ENCODE measurements at regions not wholly inside any gene's neighbourhood (a gene's known extent, or its start where the extent isn't known, plus 50 kb on each side); places are given as distances from the start of the nearest gene placed in this dataset.
"Not testable (repeated sequence)": the region's sequence is repeated elsewhere in the genome, so short reads cannot be mapped to it uniquely, and the experiment has no call there.

DNA sequence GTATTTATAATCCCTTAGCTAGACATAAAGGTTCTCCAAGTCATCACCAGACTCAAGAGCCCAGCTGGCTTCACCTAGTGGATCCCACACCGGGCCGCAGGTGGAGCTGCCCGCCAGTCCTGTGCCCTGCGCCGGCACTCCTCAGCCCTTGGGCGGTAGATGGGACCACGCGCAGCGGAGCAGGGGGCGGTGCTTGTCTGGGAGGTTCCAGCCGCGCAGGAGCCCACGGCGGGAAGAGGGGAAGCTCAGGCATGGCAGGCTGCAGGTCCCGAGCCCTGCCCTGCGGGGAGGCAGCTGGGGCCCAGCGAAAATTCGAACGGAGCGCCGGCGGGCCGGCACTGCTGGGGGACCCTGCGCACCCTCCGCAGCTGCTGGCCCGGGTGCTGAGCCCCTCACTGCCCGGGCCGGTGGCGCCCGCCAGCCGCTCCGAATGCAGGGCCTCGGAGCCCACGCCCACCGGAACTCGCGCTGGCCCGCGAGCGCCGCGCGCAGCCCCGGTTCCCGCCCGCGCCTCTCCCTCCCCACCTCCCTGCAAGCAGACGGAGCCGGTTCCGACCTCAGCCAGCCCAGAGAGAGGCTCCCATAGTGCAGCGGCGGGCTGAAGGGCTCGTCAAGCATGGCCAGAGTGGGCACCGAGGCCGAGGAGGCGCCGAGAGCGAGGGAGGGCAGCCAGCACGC, 675.6 kb downstream of the REEP3 start:
- H3K79me2 ChIP-seq (ENCODE audit: low read depth), result no peaks in the 10 kb centered on the region
- H3K36me3 ChIP-seq, result no peaks in the 10 kb centered on the region
- Mint-ChIP-seq H3K4me3 (no peak overlapping the region), H3K9me3 (peaks cover 6% of the 10 kb centered on the region), H3K36me3 (no peaks in the 10 kb centered on the region), H3K27me3 (ENCODE audit: insufficient read depth, low read depth) (peaks cover 11% of the 10 kb centered on the region), H3K4me1 (peaks cover under 1% of the 10 kb centered on the region), H3K27ac (no peak overlapping the region)
- no peak for TF ChIP-seq EZH2phosphoT487 (IDR thresholded peaks at IDR 0.05)
- no peak for TF ChIP-seq CTCF (IDR thresholded peaks at IDR 0.05)
- no peak for TF ChIP-seq EZH2 (IDR thresholded peaks at IDR 0.05)
- H3F3A ChIP-seq (ENCODE audit: low read depth), result no peaks in the 10 kb centered on the region
- H2AFZ ChIP-seq (replicated peaks), result no peak overlapping the region
- H3K9me3 ChIP-seq (ENCODE audit: low read depth), result no peaks in the 10 kb centered on the region
- no peak overlapping the region for H3K9ac ChIP-seq
- no peaks in the 10 kb centered on the region for H3K27me3 ChIP-seq
- H4K20me1 ChIP-seq (ENCODE audit: low read depth), result no peaks in the 10 kb centered on the region
- H3K4me1 ChIP-seq, result no peaks in the 10 kb centered on the region
- H3K4me3 ChIP-seq, result no peak overlapping the region
- no peak for DNase-seq (ENCODE audit: low spot score)
- no peak overlapping the region for H3K4me2 ChIP-seq
- H3K27ac ChIP-seq, result no peak overlapping the region

- H3K4me2 ChIP-seq, result no peak overlapping the region
- Mint-ChIP-seq H3K4me1 (no peaks in the 10 kb centered on the region), H3K27ac (no peak overlapping the region), H3K9me3 (peaks cover 3% of the 10 kb centered on the region), H3K36me3 (no peaks in the 10 kb centered on the region), H3K4me3 (no peak overlapping the region), H3K27me3 (ENCODE audit: insufficient read depth, low read depth) (peaks cover 6% of the 10 kb centered on the region)
- no peak for TF ChIP-seq EZH2phosphoT487 (IDR thresholded peaks at IDR 0.05)
- TF ChIP-seq CTCF (IDR thresholded peaks at IDR 0.05), result no peak
- TF ChIP-seq EZH2 (IDR thresholded peaks at IDR 0.05), result no peak
- no peaks in the 10 kb centered on the region for H3K9me3 ChIP-seq (ENCODE audit: low read depth)
- H3K4me3 ChIP-seq, result no peak overlapping the region
- H2AFZ ChIP-seq (replicated peaks), result no peak overlapping the region
- H3K27me3 ChIP-seq, result no peaks in the 10 kb centered on the region
- DNase-seq (ENCODE audit: low spot score), result no peak
- no peaks in the 10 kb centered on the region for H3F3A ChIP-seq (ENCODE audit: low read depth)
- no peaks in the 10 kb centered on the region for H3K36me3 ChIP-seq
- H3K79me2 ChIP-seq (ENCODE audit: low read depth), result no peaks in the 10 kb centered on the region
- no peak overlapping the region for H3K9ac ChIP-seq
- H3K4me1 ChIP-seq, result no peaks in the 10 kb centered on the region
- H3K27ac ChIP-seq, result no peak overlapping the region
- H4K20me1 ChIP-seq (ENCODE audit: low read depth), result no peaks in the 10 kb centered on the region
Observed at GRCh38 chr10:64201936-64202335, 680.7 kb downstream of the REEP3 start.

GRCh38 chr10:64204504-64204903, 683.3 kb downstream of the REEP3 start:
- not testable (repeated sequence) for H3F3A ChIP-seq (ENCODE audit: low read depth); H3K36me3 ChIP-seq; H3K9ac ChIP-seq; H3K36me3 Mint-ChIP-seq; H3K9me3 ChIP-seq (ENCODE audit: low read depth); H3K27ac ChIP-seq; H3K4me1 Mint-ChIP-seq; H3K4me3 ChIP-seq; H3K79me2 ChIP-seq (ENCODE audit: low read depth); H2AFZ ChIP-seq (replicated peaks); H3K4me2 ChIP-seq; H3K27me3 ChIP-seq; H4K20me1 ChIP-seq (ENCODE audit: low read depth); H3K9me3 Mint-ChIP-seq; H3K27me3 Mint-ChIP-seq (ENCODE audit: insufficient read depth, low read depth); H3K4me1 ChIP-seq; DNase-seq (ENCODE audit: low spot score); H3K27ac Mint-ChIP-seq; H3K4me3 Mint-ChIP-seq

GRCh38 chr10:64206409-64206808, 685.2 kb downstream of the REEP3 start:
- Histone ChIP-seq H3K9me3 (ENCODE audit: low read depth) (no peaks in the 10 kb centered on the region), H3K9ac (no peak overlapping the region), H3F3A (ENCODE audit: low read depth) (no peaks in the 10 kb centered on the region), H3K4me2 (no peak overlapping the region), H2AFZ (replicated peaks) (no peak overlapping the region), H3K4me3 (no peak overlapping the region), H4K20me1 (ENCODE audit: low read depth) (no peaks in the 10 kb centered on the region), H3K4me1 (no peaks in the 10 kb centered on the region), H3K79me2 (ENCODE audit: low read depth) (no peaks in the 10 kb centered on the region), H3K27ac (no peak overlapping the region), H3K36me3 (no peaks in the 10 kb centered on the region), H3K27me3 (no peaks in the 10 kb centered on the region)
- Mint-ChIP-seq H3K4me1 (no peaks in the 10 kb centered on the region), H3K4me3 (no peak overlapping the region), H3K9me3 (peaks cover 9% of the 10 kb centered on the region), H3K27me3 (ENCODE audit: insufficient read depth, low read depth) (no peaks in the 10 kb centered on the region), H3K36me3 (no peaks in the 10 kb centered on the region), H3K27ac (no peak overlapping the region)
- no peak for DNase-seq (ENCODE audit: low spot score)
- TF ChIP-seq EZH2 (IDR thresholded peaks at IDR 0.05) (no peak), CTCF (IDR thresholded peaks at IDR 0.05) (no peak), EZH2phosphoT487 (IDR thresholded peaks at IDR 0.05) (no peak)

Data from neural progenitor cell (in vitro differentiated cells).